DND-41 (cell line): ENCODE measurements at regions not wholly inside any gene's neighbourhood (a gene's known extent, or its start where the extent isn't known, plus 50 kb on each side); places are given as distances from the start of the nearest gene placed in this dataset.

Experiments used
- CTCF ChIP-seq: IDR thresholded peaks from 2 replicates; pipeline ENCODE4 v1.5.1; 2012; ENCODE audit warnings: borderline replicate concordance, low read length, moderate library complexity, mild to moderate bottlenecking; ENCODE audit not compliant: poor library complexity, severe bottlenecking; ENCODE audit errors: extremely low read depth
- EZH2 ChIP-seq: IDR thresholded peaks from 3 replicates; pipeline ENCODE4 v1.6.1; 2012; ENCODE audit warnings: borderline replicate concordance, low read depth, mild to moderate bottlenecking, moderate library complexity, low read length, inconsistent platforms; ENCODE audit not compliant: severe bottlenecking

- TF ChIP-seq CTCF (no peak), EZH2 (no peak)
Observed at GRCh38 chr2:33904801-33905200, 305.7 kb upstream of the FAM98A start.
